HEK293 (cell line): ENCODE measurements at regions not wholly inside any gene's neighbourhood (a gene's known extent, or its start where the extent isn't known, plus 50 kb on each side); places are given as distances from the start of the nearest gene placed in this dataset.

Experiments
- CTCF ChIA-PET: fragments of 350-600 bp; formaldehyde crosslinking; extraction: SDS; loops from one replicate; lab custom pipeline; 2021; ENCODE audit warnings: antibody characterized with exemption; lab: Yijun Ruan, JAX
- POLR2A ChIA-PET: fragments of 300-600 bp; formaldehyde crosslinking; extraction: SDS; loops from one replicate; lab custom pipeline; 2020; ENCODE audit warnings: antibody characterized with exemption, inconsistent platforms; lab: Yijun Ruan, JAX
- H3K27ac ChIP-seq: fragments of 200-500 bp; sonication (Bioruptor generic); 2 replicates; pipeline ENCODE4 v1.5.1; 2014; ENCODE audit warnings: low read depth, low read length, control low read depth, inconsistent platforms; ENCODE audit errors: extremely low read depth
- H3K36me3 ChIP-seq, 2 experiments: fragments of 200-500 bp in 1 of 2; sonication (Bioruptor generic) in 1 of 2; 1 replicate in 1 of 2; 2 replicates in 1 of 2; pipeline ENCODE4 v1.5.1; 2014 to 2017; ENCODE audit warnings: inconsistent platforms in 2 of 2, low read length in 2 of 2; ENCODE audit not compliant: control insufficient read depth in 2 of 2, insufficient read depth in 1 of 2
- H3K4me1 ChIP-seq: fragments of 200-500 bp; sonication (Bioruptor generic); 2 replicates; pipeline ENCODE4 v1.5.1; 2014; ENCODE audit warnings: mild to moderate bottlenecking, low read length, inconsistent platforms; ENCODE audit not compliant: control insufficient read depth, insufficient read depth
- H3K4me3 ChIP-seq: 2 replicates; pipeline ENCODE4 v1.5.1; 2011; ENCODE audit warnings: low read depth, mild to moderate bottlenecking, control low read depth, low read length, moderate library complexity
- H3K9me3 ChIP-seq: fragments of 200-500 bp; sonication (Bioruptor generic); 2 replicates; pipeline ENCODE4 v1.5.1; 2014; ENCODE audit warnings: low read depth, low read length, inconsistent platforms; ENCODE audit not compliant: control insufficient read depth, insufficient read depth
- AEBP2 ChIP-seq: fragments of 450-650 bp; formaldehyde crosslinking; IDR thresholded peaks from 2 replicates; pipeline ENCODE4 v1.5.1; 2016; ENCODE audit warnings: missing biosample characterization, missing genetic modification characterization, borderline replicate concordance
- BCL11B ChIP-seq: fragments of 450-650 bp; formaldehyde crosslinking; IDR thresholded peaks from 2 replicates; pipeline ENCODE4 v1.5.1; 2016; ENCODE audit warnings: low read depth, missing biosample characterization, missing genetic modification characterization
- KLF8 ChIP-seq: fragments of 450-650 bp; formaldehyde crosslinking; IDR thresholded peaks from 2 replicates; pipeline ENCODE4 v1.5.1; 2016; ENCODE audit warnings: missing biosample characterization, missing genetic modification characterization
- SALL2 ChIP-seq: fragments of 450-650 bp; formaldehyde crosslinking; IDR thresholded peaks from 2 replicates; pipeline ENCODE4 v1.5.0; 2017; ENCODE audit warnings: missing biosample characterization, mild to moderate bottlenecking, missing genetic modification characterization, borderline replicate concordance
- SCRT1 ChIP-seq: fragments of 450-650 bp; formaldehyde crosslinking; IDR thresholded peaks from 2 replicates; pipeline ENCODE4 v1.5.1; 2016; ENCODE audit warnings: missing biosample characterization, missing genetic modification characterization, borderline replicate concordance
- ZBTB6 ChIP-seq: fragments of 450-650 bp; formaldehyde crosslinking; IDR thresholded peaks from 2 replicates; pipeline ENCODE4 v1.5.1; 2017; ENCODE audit warnings: missing biosample characterization, missing genetic modification characterization
- ZEB2 ChIP-seq: fragments of 450-650 bp; formaldehyde crosslinking; IDR thresholded peaks from 2 replicates; pipeline ENCODE4 v1.5.1; 2016; ENCODE audit warnings: missing biosample characterization, missing genetic modification characterization
- ZFP69B ChIP-seq: fragments of 450-650 bp; formaldehyde crosslinking; IDR thresholded peaks from 2 replicates; pipeline ENCODE4 v1.5.1; 2016; ENCODE audit warnings: missing biosample characterization, missing genetic modification characterization
- ZNF157 ChIP-seq: fragments of 450-650 bp; formaldehyde crosslinking; IDR thresholded peaks from 2 replicates; pipeline ENCODE4 v1.5.1; 2016; ENCODE audit warnings: missing biosample characterization, missing genetic modification characterization
- ZNF266 ChIP-seq: fragments of 450-650 bp; formaldehyde crosslinking; IDR thresholded peaks from 2 replicates; pipeline ENCODE4 v1.5.1; 2016; ENCODE audit warnings: missing biosample characterization, missing genetic modification characterization, low read depth
- ZNF350 ChIP-seq: fragments of 450-650 bp; formaldehyde crosslinking; IDR thresholded peaks from 2 replicates; pipeline ENCODE4 v1.5.0; 2017; ENCODE audit warnings: missing biosample characterization, mild to moderate bottlenecking, missing genetic modification characterization
- ZNF404 ChIP-seq: fragments of 450-650 bp; formaldehyde crosslinking; IDR thresholded peaks from 2 replicates; pipeline ENCODE4 v1.5.1; 2017; ENCODE audit warnings: missing biosample characterization, missing genetic modification characterization
- ZNF416 ChIP-seq: fragments of 450-650 bp; formaldehyde crosslinking; IDR thresholded peaks from 2 replicates; pipeline ENCODE4 v1.5.1; 2016; ENCODE audit warnings: missing biosample characterization, missing genetic modification characterization
- ZNF501 ChIP-seq: fragments of 450-650 bp; formaldehyde crosslinking; IDR thresholded peaks from 2 replicates; pipeline ENCODE4 v1.5.1; 2016; ENCODE audit warnings: missing biosample characterization, missing genetic modification characterization
- ZNF529 ChIP-seq: fragments of 450-650 bp; formaldehyde crosslinking; IDR thresholded peaks from 2 replicates; pipeline ENCODE4 v1.5.1; 2017; ENCODE audit warnings: missing genetic modification characterization, missing biosample characterization; ENCODE audit not compliant: insufficient replicate concordance
- ZNF639 ChIP-seq: fragments of 450-650 bp; formaldehyde crosslinking; IDR thresholded peaks from 2 replicates; pipeline ENCODE4 v1.5.1; 2016; ENCODE audit warnings: missing biosample characterization, missing genetic modification characterization
- ZNF670 ChIP-seq: fragments of 450-650 bp; formaldehyde crosslinking; IDR thresholded peaks from 2 replicates; pipeline ENCODE4 v1.5.1; 2016; ENCODE audit warnings: missing biosample characterization, missing genetic modification characterization, low read depth
- ZNF785 ChIP-seq: fragments of 450-650 bp; formaldehyde crosslinking; IDR thresholded peaks from 2 replicates; pipeline ENCODE4 v1.5.1; 2016; ENCODE audit warnings: missing biosample characterization, missing genetic modification characterization
- ZSCAN5A ChIP-seq: fragments of 450-650 bp; formaldehyde crosslinking; IDR thresholded peaks from 2 replicates; pipeline ENCODE4 v1.5.1; 2016; ENCODE audit warnings: missing biosample characterization, missing genetic modification characterization
- TF ChIP-seq, protein P1 (sequence below): IDR thresholded peaks from 2 replicates; pipeline ENCODE4 v1.6.1; 2011; ENCODE audit warnings: mild to moderate bottlenecking, low read depth, low read length, borderline replicate concordance
- TF ChIP-seq, protein P2 (sequence below): fragments of 450-650 bp; formaldehyde crosslinking; IDR thresholded peaks from 2 replicates; pipeline ENCODE4 v1.5.1; 2017; ENCODE audit warnings: missing biosample characterization, missing genetic modification characterization

DNA sequence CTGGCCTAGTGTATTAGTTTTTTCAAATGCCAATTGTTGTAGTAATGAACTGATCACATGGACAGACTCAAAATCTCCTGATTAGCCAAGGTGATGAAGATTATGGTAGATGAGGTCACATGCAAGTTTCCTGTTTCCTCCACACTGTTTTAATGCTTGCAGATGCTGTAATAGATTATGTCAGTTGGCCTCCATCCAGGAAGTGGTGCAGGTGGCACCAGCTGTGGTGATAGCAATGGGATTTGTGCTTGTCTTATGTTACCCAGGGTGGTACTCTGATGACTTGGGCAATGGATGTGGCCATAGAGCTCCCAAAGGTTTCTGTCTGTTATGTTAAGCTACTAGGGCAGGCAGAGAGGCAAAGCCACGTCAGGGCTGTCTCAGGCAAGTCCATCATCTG, 332.9 kb upstream of the DDX18 start (continued):
- TF ChIP-seq AEBP2 = no peak
- TF ChIP-seq, all 188 proteins: peak for 0

DNA sequence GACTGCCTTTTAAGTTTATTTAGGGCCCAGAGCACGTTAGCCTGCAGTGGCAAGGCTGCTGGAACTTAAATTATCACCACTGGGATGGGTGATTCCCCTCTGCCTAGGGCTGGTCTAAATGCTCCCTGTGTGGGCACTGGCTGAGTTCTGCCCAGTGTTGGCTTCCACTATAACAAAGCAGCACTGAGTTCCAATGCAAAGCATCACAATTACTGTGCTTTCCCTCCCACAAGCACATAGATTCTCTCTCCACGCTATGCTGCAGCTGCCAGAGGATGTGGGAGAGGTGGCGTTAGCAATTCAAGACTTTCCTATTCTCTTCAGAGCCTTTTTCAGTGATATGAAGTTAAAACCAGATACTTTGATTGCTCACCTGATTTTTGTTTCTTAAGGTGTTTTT, 328.9 kb upstream of the DDX18 start:
- no peaks in the 10 kb centered on the region for H3K4me1 ChIP-seq
- H3K27ac ChIP-seq = no peak overlapping the region
- H3K36me3 ChIP-seq = no peaks in the 10 kb centered on the region
- POLR2A ChIA-PET = no interaction called here
- no peaks in the 10 kb centered on the region for H3K9me3 ChIP-seq
- CTCF ChIA-PET = no interaction called here
- no peak for TF ChIP-seq ZFP69B (tag by site-specific recombination)
- H3K4me3 ChIP-seq = no peak overlapping the region

- no peaks in the 10 kb centered on the region for H3K9me3 ChIP-seq
- no peaks in the 10 kb centered on the region for H3K36me3 ChIP-seq
- H3K27ac ChIP-seq = no peak overlapping the region
- no peak for TF ChIP-seq ZNF266 (tag by site-specific recombination)
- TF ChIP-seq ZSCAN5A = no peak
- TF ChIP-seq, all 188 proteins: peak for 0
- ChIA-PET CTCF (no interaction called here), POLR2A (no interaction called here)
- H3K4me3 ChIP-seq = no peak overlapping the region
- H3K4me1 ChIP-seq = no peaks in the 10 kb centered on the region
These were observed 328.4 kb upstream of the DDX18 start for GRCh38 chr2:117486081-117486480.

DNA sequence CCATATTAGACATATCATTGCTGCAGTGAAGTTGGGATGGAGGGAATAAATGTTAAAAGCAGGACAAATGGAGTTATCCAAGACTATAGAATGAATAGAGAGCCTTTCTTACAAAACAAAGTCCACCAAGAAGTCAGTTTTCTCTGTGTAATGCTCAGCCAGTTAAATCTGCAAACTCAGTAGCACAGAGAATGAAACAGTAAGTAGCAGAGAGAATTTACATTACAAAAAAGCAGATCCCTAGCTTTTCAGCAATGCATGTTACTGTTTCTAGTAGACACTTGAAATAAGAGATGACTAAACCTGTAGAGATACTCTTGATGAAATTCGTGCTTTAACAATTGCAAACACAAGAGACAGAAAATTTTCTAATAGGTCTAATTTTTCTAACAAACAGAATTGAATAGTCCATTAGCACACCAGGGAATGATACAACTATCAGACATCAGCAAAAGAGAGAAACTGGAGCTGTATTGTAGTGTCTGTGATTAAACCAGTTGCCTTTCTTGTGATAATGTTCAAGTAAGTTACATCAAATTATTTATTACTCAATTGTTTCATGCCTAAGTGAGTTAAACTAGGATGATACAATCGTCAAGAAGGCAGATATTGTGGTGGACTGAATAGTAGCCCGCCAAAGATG, 322.2 kb upstream of the DDX18 start:
- CTCF ChIA-PET = no interaction called here
- Histone ChIP-seq H3K4me3 (no peak overlapping the region), H3K9me3 (no peaks in the 10 kb centered on the region), H3K36me3 (peaks cover 0 to 3% of the 10 kb centered on the region in 2 experiments; a peak in 1 of 3 replicates), H3K4me1 (no peaks in the 10 kb centered on the region), H3K27ac (no peak overlapping the region)
- TF ChIP-seq ZNF501 (tag by site-specific recombination) = no peak
- TF ChIP-seq, protein P1, sequence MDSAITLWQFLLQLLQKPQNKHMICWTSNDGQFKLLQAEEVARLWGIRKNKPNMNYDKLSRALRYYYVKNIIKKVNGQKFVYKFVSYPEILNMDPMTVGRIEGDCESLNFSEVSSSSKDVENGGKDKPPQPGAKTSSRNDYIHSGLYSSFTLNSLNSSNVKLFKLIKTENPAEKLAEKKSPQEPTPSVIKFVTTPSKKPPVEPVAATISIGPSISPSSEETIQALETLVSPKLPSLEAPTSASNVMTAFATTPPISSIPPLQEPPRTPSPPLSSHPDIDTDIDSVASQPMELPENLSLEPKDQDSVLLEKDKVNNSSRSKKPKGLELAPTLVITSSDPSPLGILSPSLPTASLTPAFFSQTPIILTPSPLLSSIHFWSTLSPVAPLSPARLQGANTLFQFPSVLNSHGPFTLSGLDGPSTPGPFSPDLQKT = no peak
- TF ChIP-seq ZNF639 (tag by site-specific recombination) = no peak
- TF ChIP-seq ZNF157 = no peak
- no peak for TF ChIP-seq SALL2 (tag by site-specific recombination)
- TF ChIP-seq BCL11B (tag by site-specific recombination) = no peak
- TF ChIP-seq ZNF404 (tag by site-specific recombination) = no peak
- no peak for TF ChIP-seq SCRT1 (tag by site-specific recombination)
- no peak for TF ChIP-seq ZEB2 (tag by site-specific recombination)
- TF ChIP-seq ZBTB6 (tag by site-specific recombination) = no peak
- no peak for TF ChIP-seq KLF8
- no peak for TF ChIP-seq ZNF529 (tag by site-specific recombination)
- no peak for TF ChIP-seq ZNF416 (tag by site-specific recombination)
- TF ChIP-seq ZNF785 (tag by site-specific recombination) = no peak
- TF ChIP-seq, protein P2, sequence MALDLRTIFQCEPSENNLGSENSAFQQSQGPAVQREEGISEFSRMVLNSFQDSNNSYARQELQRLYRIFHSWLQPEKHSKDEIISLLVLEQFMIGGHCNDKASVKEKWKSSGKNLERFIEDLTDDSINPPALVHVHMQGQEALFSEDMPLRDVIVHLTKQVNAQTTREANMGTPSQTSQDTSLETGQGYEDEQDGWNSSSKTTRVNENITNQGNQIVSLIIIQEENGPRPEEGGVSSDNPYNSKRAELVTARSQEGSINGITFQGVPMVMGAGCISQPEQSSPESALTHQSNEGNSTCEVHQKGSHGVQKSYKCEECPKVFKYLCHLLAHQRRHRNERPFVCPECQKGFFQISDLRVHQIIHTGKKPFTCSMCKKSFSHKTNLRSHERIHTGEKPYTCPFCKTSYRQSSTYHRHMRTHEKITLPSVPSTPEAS (tag by site-specific recombination) = no peak
- TF ChIP-seq ZNF670 (tag by site-specific recombination) = no peak
- TF ChIP-seq ZNF350 (tag by site-specific recombination) = no peak
- POLR2A ChIA-PET = no interaction called here
